Thoracic aorta (tissue), 2 donors: ENCODE measurements at regions not wholly inside any gene's neighbourhood (a gene's known extent, or its start where the extent isn't known, plus 50 kb on each side); places are given as distances from the start of the nearest gene placed in this dataset.
"Not testable (repeated sequence)": the region's sequence is repeated elsewhere in the genome, so short reads cannot be mapped to it uniquely, and the experiment has no call there.

Experiments used
- ATAC-seq: fragments of 150-250 bp; one replicate; pipeline ENCODE4 v1.8.0; 2017; ENCODE audit warnings: low read depth; ENCODE audit not compliant: insufficient number of reproducible peaks, low FRiP score
- DNase-seq: peaks from one replicate; pipeline ENCODE4 v3.0.0-alpha.2; 2020; ENCODE audit warnings: low spot score
- H3K27ac ChIP-seq, 2 donors: fragments of 200-600 bp; sonication (generic); 1 replicate in 1 of 2; 2 replicates in 1 of 2; pipeline ENCODE4 v1.5.1; 2016; ENCODE audit warnings: mild to moderate bottlenecking in 2 of 2, moderate library complexity in 2 of 2
- H3K27me3 ChIP-seq: fragments of 200-600 bp; sonication (generic); replicated peaks from 2 replicates; pipeline ENCODE4 v1.6.0; 2016; ENCODE audit warnings: mild to moderate bottlenecking; ENCODE audit not compliant: insufficient read depth
- H3K36me3 ChIP-seq: fragments of 200-600 bp; sonication (generic); one replicate; pipeline ENCODE4 v1.5.1; 2016
- H3K4me1 ChIP-seq, 2 donors: fragments of 200-600 bp; sonication (generic); 1 replicate in 1 of 2; 2 replicates in 1 of 2; pipeline versions ENCODE4 v1.5.1 to v1.6.0; 2016; ENCODE audit warnings: low read depth in 2 of 2, mild to moderate bottlenecking in 1 of 2; ENCODE audit not compliant: control insufficient read depth in 1 of 2
- H3K4me3 ChIP-seq: fragments of 200-600 bp; sonication (generic); 2 replicates; pipeline ENCODE4 v1.5.1; 2016; ENCODE audit warnings: mild to moderate bottlenecking
- H3K9me3 ChIP-seq: fragments of 200-600 bp; sonication (generic); 2 replicates; pipeline ENCODE4 v1.5.1; 2016
- CTCF ChIP-seq: fragments of 200-600 bp; sonication (generic); IDR thresholded peaks from one replicate; pipeline ENCODE4 v1.5.1; 2019; ENCODE audit warnings: antibody characterized with exemption

GRCh38 chr3:80734483-80734882, 966.7 kb upstream of the ROBO1 start:
- H3K4me3 ChIP-seq: no peak overlapping the region
- no peaks in the 10 kb centered on the region for H3K4me1 ChIP-seq
- no peak for TF ChIP-seq CTCF
- DNase-seq (no peak), ATAC-seq (no peak)
- no peaks in the 10 kb centered on the region for H3K27me3 ChIP-seq
- H3K27ac ChIP-seq: no peak overlapping the region
- no peaks in the 10 kb centered on the region for H3K36me3 ChIP-seq
- H3K9me3 ChIP-seq: no peaks in the 10 kb centered on the region

- H3K4me1 ChIP-seq: no peaks in the 10 kb centered on the region
- no peak for TF ChIP-seq CTCF
- H3K36me3 ChIP-seq: no peaks in the 10 kb centered on the region
- no peak overlapping the region for H3K27ac ChIP-seq
- no peak for ATAC-seq
- H3K4me3 ChIP-seq: no peak overlapping the region
- no peak for DNase-seq
- no peaks in the 10 kb centered on the region for H3K9me3 ChIP-seq
- H3K27me3 ChIP-seq: no peaks in the 10 kb centered on the region
These were observed 965.9 kb upstream of the ROBO1 start for GRCh38 chr3:80733522-80734176.

GRCh38 chr3:80727561-80727960, 959.8 kb upstream of the ROBO1 start:
- not testable (repeated sequence) for ATAC-seq, H3K4me3 ChIP-seq, H3K9me3 ChIP-seq, H3K27me3 ChIP-seq, DNase-seq, H3K36me3 ChIP-seq, H3K4me1 ChIP-seq, H3K27ac ChIP-seq

- not testable (repeated sequence) for H3K9me3 ChIP-seq, H3K27ac ChIP-seq, ATAC-seq, DNase-seq, H3K27me3 ChIP-seq, H3K4me1 ChIP-seq, H3K4me3 ChIP-seq, H3K36me3 ChIP-seq
These were observed 942.0 kb upstream of the ROBO1 start for GRCh38 chr3:80709597-80710322.

- H3K4me3 ChIP-seq: no peak overlapping the region
- no peak for TF ChIP-seq CTCF
- no peaks in the 10 kb centered on the region for H3K9me3 ChIP-seq
- H3K4me1 ChIP-seq: no peaks in the 10 kb centered on the region
- no peak for DNase-seq
- H3K27me3 ChIP-seq: no peaks in the 10 kb centered on the region
- no peaks in the 10 kb centered on the region for H3K36me3 ChIP-seq
- ATAC-seq: no peak
- no peak overlapping the region for H3K27ac ChIP-seq
These were observed 937.5 kb upstream of the ROBO1 start for GRCh38 chr3:80705290-80705689.

- H3K27me3 ChIP-seq: no peaks in the 10 kb centered on the region
- H3K4me1 ChIP-seq: no peaks in the 10 kb centered on the region
- TF ChIP-seq CTCF: no peak
These were observed 933.6 kb upstream of the ROBO1 start for GRCh38 chr3:80701349-80701748.

More at GRCh38 chr3:80701349-80701748, 933.6 kb upstream of the ROBO1 start:
- no peak for ATAC-seq
- H3K4me3 ChIP-seq: no peak overlapping the region
- no peak for DNase-seq
- no peaks in the 10 kb centered on the region for H3K36me3 ChIP-seq
- H3K9me3 ChIP-seq: no peaks in the 10 kb centered on the region
- no peak overlapping the region for H3K27ac ChIP-seq
